H9 (cell line): ENCODE measurements at regions not wholly inside any gene's neighbourhood (a gene's known extent, or its start where the extent isn't known, plus 50 kb on each side); places are given as distances from the start of the nearest gene placed in this dataset.

Experiments
- DNase-seq: peaks from one replicate; pipeline ENCODE4 v3.0.0-alpha.2; 2017
- H2AFZ ChIP-seq: one replicate; pipeline ENCODE4 v1.6.1; 2013; ENCODE audit warnings: mild to moderate bottlenecking, low read length, control low read depth, moderate library complexity
- H2AK5ac ChIP-seq: 2 replicates; pipeline ENCODE4 v1.6.1; 2013; ENCODE audit warnings: low read length, control low read depth, mixed read lengths; ENCODE audit not compliant: insufficient read length
- H2BK120ac ChIP-seq: one replicate; pipeline ENCODE4 v1.6.1; 2013; ENCODE audit warnings: low read depth, mild to moderate bottlenecking, low read length, control low read depth, inconsistent platforms; ENCODE audit not compliant: poor library complexity, severe bottlenecking
- H2BK12ac ChIP-seq: 2 replicates; pipeline ENCODE4 v1.6.1; 2013; ENCODE audit warnings: low read length, control low read depth, mixed read lengths, low read depth; ENCODE audit not compliant: insufficient read length
- H2BK15ac ChIP-seq: 2 replicates; pipeline ENCODE4 v1.6.1; 2013; ENCODE audit warnings: low read depth, low read length, control low read depth
- H2BK20ac ChIP-seq: one replicate; pipeline ENCODE4 v1.6.1; 2013; ENCODE audit warnings: low read depth, mild to moderate bottlenecking, low read length, control low read depth, inconsistent platforms; ENCODE audit not compliant: poor library complexity, severe bottlenecking
- H2BK5ac ChIP-seq: 2 replicates; pipeline ENCODE4 v1.6.1; 2013; ENCODE audit warnings: low read length, control low read depth, mixed read lengths; ENCODE audit not compliant: insufficient read length
- H3K14ac ChIP-seq: 2 replicates; pipeline ENCODE4 v1.6.1; 2013; ENCODE audit warnings: low read length, control low read depth; ENCODE audit not compliant: insufficient read depth
- H3K18ac ChIP-seq: 2 replicates; pipeline ENCODE4 v1.6.1; 2013; ENCODE audit warnings: low read depth, mild to moderate bottlenecking, mixed read lengths, low read length, control low read depth; ENCODE audit not compliant: insufficient read length
- H3K23ac ChIP-seq: 2 replicates; pipeline ENCODE4 v1.6.1; 2013; ENCODE audit warnings: low read length, control low read depth, mixed read lengths, low read depth; ENCODE audit not compliant: insufficient read length
- H3K23me2 ChIP-seq: 2 replicates; pipeline ENCODE4 v1.6.1; 2013; ENCODE audit warnings: low read depth, mild to moderate bottlenecking, mixed read lengths, low read length, control low read depth; ENCODE audit not compliant: insufficient read length, poor library complexity, severe bottlenecking
- H3K27ac ChIP-seq: 2 replicates; pipeline ENCODE4 v1.5.1; 2013; ENCODE audit warnings: low read length, control low read depth, mixed read lengths, low read depth; ENCODE audit not compliant: insufficient read length
- H3K27me3 ChIP-seq: 2 replicates; pipeline ENCODE4 v1.6.1; 2013; ENCODE audit warnings: low read length, control low read depth, inconsistent platforms; ENCODE audit not compliant: insufficient read depth
- H3K4ac ChIP-seq: 2 replicates; pipeline ENCODE4 v1.6.1; 2013; ENCODE audit warnings: low read depth, mild to moderate bottlenecking, control low read depth, inconsistent platforms, low read length, moderate library complexity
- H3K4me1 ChIP-seq: 2 replicates; pipeline ENCODE4 v1.6.1; 2013; ENCODE audit warnings: low read length, control low read depth, inconsistent platforms; ENCODE audit not compliant: insufficient read depth
- H3K4me2 ChIP-seq: 2 replicates; pipeline ENCODE4 v1.6.1; 2013; ENCODE audit warnings: low read length, control low read depth, mixed read lengths; ENCODE audit not compliant: insufficient read length, insufficient read depth
- H3K56ac ChIP-seq: 2 replicates; pipeline ENCODE4 v1.6.1; 2013; ENCODE audit warnings: low read depth, mild to moderate bottlenecking, mixed read lengths, low read length, control low read depth; ENCODE audit not compliant: insufficient read length
- H3K79me1 ChIP-seq: 2 replicates; pipeline ENCODE4 v1.6.1; 2013; ENCODE audit warnings: low read depth, mild to moderate bottlenecking, moderate library complexity, low read length, control low read depth, inconsistent platforms; ENCODE audit not compliant: insufficient read depth, poor library complexity, severe bottlenecking
- H3K79me2 ChIP-seq: 2 replicates; pipeline ENCODE4 v1.6.1; 2013; ENCODE audit warnings: low read length, control low read depth, inconsistent platforms; ENCODE audit not compliant: insufficient read depth
- H3K9ac ChIP-seq: 2 replicates; pipeline ENCODE4 v1.6.1; 2013; ENCODE audit warnings: low read length, control low read depth, mixed read lengths; ENCODE audit not compliant: insufficient read length; ENCODE audit errors: extremely low read depth
- H3K9me3 ChIP-seq: one replicate; pipeline ENCODE4 v1.6.1; 2013; ENCODE audit warnings: low read depth, low read length, inconsistent platforms; ENCODE audit not compliant: control insufficient read depth
- H3T11ph ChIP-seq: one replicate; pipeline ENCODE4 v1.6.1; 2013; ENCODE audit warnings: mild to moderate bottlenecking, low read length, control low read depth, inconsistent platforms
- H4K20me1 ChIP-seq: one replicate; pipeline ENCODE4 v1.6.1; 2013; ENCODE audit not compliant: control insufficient read depth, insufficient read length, insufficient read depth
- H4K5ac ChIP-seq: 2 replicates; pipeline ENCODE4 v1.6.1; 2013; ENCODE audit warnings: low read depth, mild to moderate bottlenecking, mixed read lengths, low read length, control low read depth; ENCODE audit not compliant: insufficient read length
- H4K8ac ChIP-seq: replicated peaks from 2 replicates; pipeline ENCODE4 v1.6.1; 2013; ENCODE audit warnings: low read length, control low read depth, mixed read lengths, low read depth; ENCODE audit not compliant: insufficient read length
- H4K91ac ChIP-seq: 2 replicates; pipeline ENCODE4 v1.6.1; 2013; ENCODE audit warnings: low read depth, mild to moderate bottlenecking, moderate library complexity, mixed read lengths, low read length, control low read depth; ENCODE audit not compliant: insufficient read length
- H3K27ac Mint-ChIP-seq, 3 experiments: 2 replicates in 2 of 3; 3 replicates in 1 of 3; pipeline ENCODE4 v1.8.0; 2020 to 2021; ENCODE audit warnings: mixed read lengths in 3 of 3, mild to moderate bottlenecking in 1 of 3, moderate library complexity in 1 of 3
- H3K27me3 Mint-ChIP-seq: 2 replicates; pipeline ENCODE4 v1.8.0; 2021; ENCODE audit warnings: low read depth, mild to moderate bottlenecking, moderate library complexity, mixed read lengths
- H3K36me3 Mint-ChIP-seq, 3 experiments: 2 replicates in 2 of 3; 3 replicates in 1 of 3; pipeline ENCODE4 v1.8.0; 2020 to 2021; ENCODE audit warnings: low read depth in 3 of 3, mixed read lengths in 3 of 3; ENCODE audit not compliant: insufficient read depth in 1 of 3
- H3K4me1 Mint-ChIP-seq, 2 experiments: 2 replicates each; pipeline ENCODE4 v1.8.0; 2020; ENCODE audit warnings: mixed read lengths in 2 of 2
- H3K4me3 Mint-ChIP-seq, 2 experiments: 2 replicates in 1 of 2; 3 replicates in 1 of 2; pipeline ENCODE4 v1.8.0; 2020 to 2021; ENCODE audit warnings: mild to moderate bottlenecking in 2 of 2, mixed read lengths in 2 of 2, moderate library complexity in 1 of 2
- H3K9me3 Mint-ChIP-seq, 2 experiments: 2 replicates in 1 of 2; 3 replicates in 1 of 2; pipeline ENCODE4 v1.8.0; 2020; ENCODE audit warnings: mild to moderate bottlenecking in 2 of 2, mixed read lengths in 2 of 2, moderate library complexity in 1 of 2
- WGBS: extraction: QIAGEN DNeasy Blood & Tissue Kit; methylation state at CpG from one replicate; pipeline ENCODE4 v1.1.7; 2013; ENCODE audit warnings: missing lambda C conversion rate, low lambda C conversion rate, mixed read lengths; ENCODE audit not compliant: insufficient read length; ENCODE audit errors: extremely low coverage; 5-methylcytosine and 5-hydroxymethylcytosine counted together
- TF ChIP-seq, protein P1 (sequence below): fragments of 200-600 bp; sonication (generic); conservative IDR thresholded peaks from 3 replicates; pipeline ENCODE4 v1.8.0; 2021; ENCODE audit warnings: antibody characterized with exemption, mild to moderate bottlenecking

DNA sequence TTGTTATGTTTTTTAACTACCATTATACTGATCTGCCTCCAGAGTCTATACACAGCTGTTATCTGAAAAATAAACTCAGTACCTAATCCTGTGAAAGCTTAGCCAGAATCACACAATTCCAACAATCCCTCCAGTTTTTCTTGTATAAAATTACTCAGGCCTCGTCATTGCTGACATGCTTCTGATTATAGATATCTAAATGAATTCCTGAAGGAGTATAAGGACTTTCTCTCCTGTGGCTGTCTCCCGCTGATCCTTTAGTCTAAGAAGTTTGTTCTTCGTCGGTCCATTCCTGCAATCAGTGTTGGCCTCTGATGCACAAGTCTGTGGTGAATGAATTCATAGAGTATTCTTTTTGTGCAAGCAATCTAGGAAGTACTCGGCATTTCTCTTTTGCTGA lies 288.9 kb upstream of the SEMA3C start:
- no peak overlapping the region for H3K27ac ChIP-seq
- H4K8ac ChIP-seq = no peak overlapping the region
- TF ChIP-seq, protein P1, sequence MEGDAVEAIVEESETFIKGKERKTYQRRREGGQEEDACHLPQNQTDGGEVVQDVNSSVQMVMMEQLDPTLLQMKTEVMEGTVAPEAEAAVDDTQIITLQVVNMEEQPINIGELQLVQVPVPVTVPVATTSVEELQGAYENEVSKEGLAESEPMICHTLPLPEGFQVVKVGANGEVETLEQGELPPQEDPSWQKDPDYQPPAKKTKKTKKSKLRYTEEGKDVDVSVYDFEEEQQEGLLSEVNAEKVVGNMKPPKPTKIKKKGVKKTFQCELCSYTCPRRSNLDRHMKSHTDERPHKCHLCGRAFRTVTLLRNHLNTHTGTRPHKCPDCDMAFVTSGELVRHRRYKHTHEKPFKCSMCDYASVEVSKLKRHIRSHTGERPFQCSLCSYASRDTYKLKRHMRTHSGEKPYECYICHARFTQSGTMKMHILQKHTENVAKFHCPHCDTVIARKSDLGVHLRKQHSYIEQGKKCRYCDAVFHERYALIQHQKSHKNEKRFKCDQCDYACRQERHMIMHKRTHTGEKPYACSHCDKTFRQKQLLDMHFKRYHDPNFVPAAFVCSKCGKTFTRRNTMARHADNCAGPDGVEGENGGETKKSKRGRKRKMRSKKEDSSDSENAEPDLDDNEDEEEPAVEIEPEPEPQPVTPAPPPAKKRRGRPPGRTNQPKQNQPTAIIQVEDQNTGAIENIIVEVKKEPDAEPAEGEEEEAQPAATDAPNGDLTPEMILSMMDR = no peak
- no peak overlapping the region for H4K91ac ChIP-seq
- Mint-ChIP-seq H3K27me3 (no peaks in the 10 kb centered on the region), H3K27ac (no peak overlapping the region), H3K4me1 (no peaks in the 10 kb centered on the region), H3K4me3 (no peak overlapping the region), H3K9me3 (no peaks in the 10 kb centered on the region), H3K36me3 (no peaks in the 10 kb centered on the region)
- H3K79me2 ChIP-seq = no peaks in the 10 kb centered on the region
- H3K4me1 ChIP-seq = no peaks in the 10 kb centered on the region
- H4K5ac ChIP-seq = no peak overlapping the region
- no peak overlapping the region for H3K23ac ChIP-seq
- H3T11ph ChIP-seq = no peak overlapping the region
- DNase-seq = no peak
- H2BK5ac ChIP-seq = no peak overlapping the region
- H3K9me3 ChIP-seq = no peaks in the 10 kb centered on the region
- H3K9ac ChIP-seq = no peak overlapping the region
- H2BK20ac ChIP-seq = no peak overlapping the region
- no peak overlapping the region for H3K18ac ChIP-seq
- H3K79me1 ChIP-seq = no peaks in the 10 kb centered on the region
- no peak overlapping the region for H2BK120ac ChIP-seq
- no peaks in the 10 kb centered on the region for H3K27me3 ChIP-seq
- no peak overlapping the region for H3K14ac ChIP-seq
- H4K20me1 ChIP-seq = no peaks in the 10 kb centered on the region
- H3K56ac ChIP-seq = no peak overlapping the region
- WGBS = no CpG with 5 or more reads among the region's 5 CpGs
- H3K23me2 ChIP-seq = no peaks in the 10 kb centered on the region
- H2AK5ac ChIP-seq = no peak overlapping the region
- H2BK15ac ChIP-seq = no peak overlapping the region
- H3K4me2 ChIP-seq = no peak overlapping the region
- H2BK12ac ChIP-seq = no peak overlapping the region
- no peak overlapping the region for H2AFZ ChIP-seq
- no peak overlapping the region for H3K4ac ChIP-seq
